ENCODE measurements at regions not wholly inside any gene's neighbourhood (a gene's known extent, or its start where the extent isn't known, plus 50 kb on each side); places are given as distances from the start of the nearest gene placed in this dataset.
"Not testable (repeated sequence)": the region's sequence is repeated elsewhere in the genome, so short reads cannot be mapped to it uniquely, and the experiment has no call there.

DNA sequence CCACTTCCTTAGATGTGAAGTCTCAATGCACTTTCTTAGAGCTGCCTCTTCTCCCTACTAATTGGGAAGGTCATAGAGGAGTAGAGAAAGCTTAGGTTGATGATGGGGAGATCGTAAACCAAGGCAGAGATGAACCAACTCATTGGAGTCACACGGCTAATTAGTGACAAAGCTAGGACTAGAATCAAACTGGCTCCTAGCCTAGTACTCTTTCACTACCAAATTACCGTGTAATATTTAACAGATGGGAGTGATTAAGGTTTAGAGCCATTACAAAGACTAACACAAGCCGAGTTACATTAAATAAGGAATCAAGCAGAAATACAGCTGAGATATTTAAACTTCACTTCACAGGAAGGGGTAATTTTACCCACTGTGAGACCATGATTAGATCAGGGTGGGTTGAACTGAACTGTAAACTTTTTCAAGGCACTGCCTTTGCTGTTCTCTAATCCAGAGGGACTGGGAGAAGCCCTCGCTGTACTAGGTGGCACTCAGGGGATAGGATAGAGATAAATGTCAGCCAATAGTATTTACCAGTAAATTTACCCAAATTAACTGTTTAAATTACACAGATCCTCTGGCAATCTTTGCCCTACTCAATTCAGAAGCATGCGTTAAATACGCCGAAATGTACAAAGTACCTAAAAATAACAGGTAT lies 166.4 kb upstream of the PIK3R1 start:
- H3K4me1 ChIP-seq, result no peaks in the 10 kb centered on the region
- H3K9me3 ChIP-seq, result no peaks in the 10 kb centered on the region
- DNase-seq (ENCODE audit: extremely low spot score in 2 of 2), result no peak
- H3K27me3 ChIP-seq, result no peaks in the 10 kb centered on the region
- TF ChIP-seq POLR2AphosphoS5 (IDR thresholded peaks at IDR 0.05; ENCODE audit: insufficient read depth in 1 of 2, low read depth in 1 of 2) (no peak), POLR2A (IDR thresholded peaks at IDR 0.05) (no peak)
- TF ChIP-seq, protein P1, sequence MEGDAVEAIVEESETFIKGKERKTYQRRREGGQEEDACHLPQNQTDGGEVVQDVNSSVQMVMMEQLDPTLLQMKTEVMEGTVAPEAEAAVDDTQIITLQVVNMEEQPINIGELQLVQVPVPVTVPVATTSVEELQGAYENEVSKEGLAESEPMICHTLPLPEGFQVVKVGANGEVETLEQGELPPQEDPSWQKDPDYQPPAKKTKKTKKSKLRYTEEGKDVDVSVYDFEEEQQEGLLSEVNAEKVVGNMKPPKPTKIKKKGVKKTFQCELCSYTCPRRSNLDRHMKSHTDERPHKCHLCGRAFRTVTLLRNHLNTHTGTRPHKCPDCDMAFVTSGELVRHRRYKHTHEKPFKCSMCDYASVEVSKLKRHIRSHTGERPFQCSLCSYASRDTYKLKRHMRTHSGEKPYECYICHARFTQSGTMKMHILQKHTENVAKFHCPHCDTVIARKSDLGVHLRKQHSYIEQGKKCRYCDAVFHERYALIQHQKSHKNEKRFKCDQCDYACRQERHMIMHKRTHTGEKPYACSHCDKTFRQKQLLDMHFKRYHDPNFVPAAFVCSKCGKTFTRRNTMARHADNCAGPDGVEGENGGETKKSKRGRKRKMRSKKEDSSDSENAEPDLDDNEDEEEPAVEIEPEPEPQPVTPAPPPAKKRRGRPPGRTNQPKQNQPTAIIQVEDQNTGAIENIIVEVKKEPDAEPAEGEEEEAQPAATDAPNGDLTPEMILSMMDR (IDR thresholded peaks at IDR 0.05), result no peak
- intact Hi-C loops (cut with DNase I), result no loop called here
- H3K27ac ChIP-seq, result no peak overlapping the region
- no peaks in the 10 kb centered on the region for H3K36me3 ChIP-seq
- no peak overlapping the region for H3K4me3 ChIP-seq

DNA sequence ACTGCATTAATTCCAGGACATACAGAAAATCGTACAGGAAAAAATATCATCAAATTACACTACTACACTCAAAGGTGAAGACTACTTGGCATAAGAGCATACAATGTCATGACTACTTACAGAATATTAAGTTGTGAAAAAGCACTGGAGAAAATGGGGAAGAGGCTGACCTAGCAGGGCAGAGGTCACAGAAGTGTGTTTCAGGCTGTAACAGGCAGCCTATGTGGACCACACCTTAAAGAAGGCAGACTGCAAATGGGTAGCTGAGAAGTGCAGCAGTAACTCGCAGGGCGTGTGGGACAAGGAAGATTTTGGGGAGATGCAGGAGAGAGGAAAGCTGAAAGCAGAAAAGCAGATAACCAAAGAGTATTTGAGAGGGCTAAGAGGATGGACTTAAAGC lies 167.0 kb upstream of the PIK3R1 start:
- Histone ChIP-seq H3K27ac (no peak overlapping the region), H3K27me3 (no peaks in the 10 kb centered on the region), H3K4me3 (no peak overlapping the region), H3K36me3 (no peaks in the 10 kb centered on the region), H3K9me3 (no peaks in the 10 kb centered on the region), H3K4me1 (no peaks in the 10 kb centered on the region)
- DNase-seq (ENCODE audit: extremely low spot score in 2 of 2), result no peak
- TF ChIP-seq POLR2AphosphoS5 (IDR thresholded peaks at IDR 0.05; ENCODE audit: insufficient read depth in 1 of 2, low read depth in 1 of 2) (no peak), POLR2A (IDR thresholded peaks at IDR 0.05) (no peak)
- TF ChIP-seq, protein P1 (IDR thresholded peaks at IDR 0.05), result no peak
- intact Hi-C loops (cut with DNase I), result no loop called here

DNA sequence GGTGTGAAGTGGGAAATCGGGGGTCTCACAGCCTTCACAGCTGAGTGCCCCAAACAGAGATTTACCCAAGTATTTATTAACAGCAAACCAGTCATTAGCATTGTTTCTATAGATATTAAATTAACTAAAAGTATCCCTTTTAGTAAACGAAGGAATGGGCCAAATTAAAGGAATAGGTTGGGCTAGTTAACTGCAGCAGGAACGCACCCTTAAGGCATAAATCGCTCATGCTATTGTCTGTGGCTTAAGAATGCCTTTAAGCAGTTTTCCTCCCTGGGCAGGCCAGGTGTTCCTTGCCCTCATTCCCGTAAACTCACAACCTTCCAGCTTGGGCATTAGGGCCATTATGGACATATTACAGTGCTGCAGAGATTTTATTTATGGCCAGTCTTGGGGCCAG lies 167.5 kb upstream of the PIK3R1 start:
- H3K36me3 ChIP-seq; DNase-seq (ENCODE audit: extremely low spot score in 2 of 2); H3K27ac ChIP-seq; H3K9me3 ChIP-seq; H3K4me1 ChIP-seq; H3K4me3 ChIP-seq; intact Hi-C loops (cut with DNase I); H3K27me3 ChIP-seq: not testable (repeated sequence)

DNA sequence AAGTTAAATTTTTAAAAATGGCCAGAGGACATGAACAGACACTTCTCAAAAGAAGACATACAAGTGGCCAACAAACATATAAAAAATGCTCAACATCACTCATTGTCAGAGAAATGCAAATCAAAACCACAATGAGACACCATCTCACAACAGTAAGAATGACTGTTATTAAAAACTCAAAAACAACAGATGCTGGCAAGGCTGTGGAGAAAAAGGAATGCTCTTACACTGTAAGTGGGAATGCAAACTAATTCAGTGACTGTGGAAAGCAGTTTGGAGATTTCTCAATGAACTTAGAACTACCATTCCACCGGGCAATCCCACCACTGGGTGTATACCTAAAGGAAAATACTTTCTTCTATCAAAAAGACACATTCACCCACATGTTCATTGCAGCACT lies 168.5 kb upstream of the PIK3R1 start:
- H3K4me1 ChIP-seq, result no peaks in the 10 kb centered on the region
- H3K27ac ChIP-seq, result no peak overlapping the region
- intact Hi-C loops (cut with DNase I), result no loop called here
- H3K36me3 ChIP-seq, result no peaks in the 10 kb centered on the region
- H3K27me3 ChIP-seq, result no peaks in the 10 kb centered on the region
- TF ChIP-seq POLR2A (IDR thresholded peaks at IDR 0.05), result no peak
- TF ChIP-seq POLR2AphosphoS5 (IDR thresholded peaks at IDR 0.05; ENCODE audit: insufficient read depth in 1 of 2, low read depth in 1 of 2), result no peak
- TF ChIP-seq, protein P1 (IDR thresholded peaks at IDR 0.05), result no peak
- no peak for DNase-seq (ENCODE audit: extremely low spot score in 2 of 2)
- no peaks in the 10 kb centered on the region for H3K9me3 ChIP-seq
- H3K4me3 ChIP-seq, result no peak overlapping the region

DNA sequence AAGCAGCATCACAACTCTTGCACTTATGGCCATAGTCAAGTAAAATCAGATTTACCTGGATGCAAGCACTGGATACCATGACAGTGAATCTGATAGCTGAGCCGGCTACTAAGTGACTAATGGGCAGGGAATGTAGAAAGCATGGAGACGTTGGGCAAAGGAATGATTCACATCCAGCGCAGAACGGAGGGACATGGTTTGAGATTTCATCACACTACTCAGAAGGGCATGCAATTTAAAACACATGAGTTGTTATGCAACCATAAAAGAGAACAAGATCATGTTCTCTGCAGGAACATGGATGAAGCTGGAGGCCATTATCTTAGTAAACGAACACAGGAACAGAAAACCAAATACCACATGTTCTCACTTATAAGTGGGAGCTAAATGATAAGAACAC lies 169.1 kb upstream of the PIK3R1 start:
- TF ChIP-seq POLR2AphosphoS5 (IDR thresholded peaks at IDR 0.05; ENCODE audit: insufficient read depth in 1 of 2, low read depth in 1 of 2) (peak in 1 of 2 donors; percentile 62), POLR2A (IDR thresholded peaks at IDR 0.05) (no peak)
- intact Hi-C loops (cut with DNase I), result no loop called here
- DNase-seq (ENCODE audit: extremely low spot score in 2 of 2), result no peak
- no peak overlapping the region for H3K4me3 ChIP-seq
- peak overlapping the region; percentile 21 for H3K27ac ChIP-seq
- H3K4me1 ChIP-seq, result no peaks in the 10 kb centered on the region
- H3K9me3 ChIP-seq, result no peaks in the 10 kb centered on the region
- no peaks in the 10 kb centered on the region for H3K27me3 ChIP-seq
- no peaks in the 10 kb centered on the region for H3K36me3 ChIP-seq

DNA sequence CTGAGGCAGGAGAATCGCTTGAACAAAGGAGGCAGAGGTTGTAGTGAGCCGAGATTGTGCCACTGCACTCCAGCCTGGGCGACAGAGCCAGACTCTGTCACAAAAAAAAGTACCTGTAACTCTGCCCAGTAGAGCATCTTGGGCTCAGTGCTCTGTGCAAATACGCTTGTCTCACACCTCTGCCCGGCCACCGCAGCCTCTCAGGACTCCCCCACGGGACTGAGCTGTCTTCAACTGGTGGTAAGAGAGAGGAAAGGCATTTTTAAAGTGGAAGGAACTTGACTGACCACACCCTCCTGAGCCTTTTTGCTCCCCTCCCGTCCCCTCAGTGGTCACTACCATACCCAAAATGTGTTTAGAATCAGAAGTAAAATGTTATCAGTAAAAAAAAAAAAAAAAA lies 174.3 kb upstream of the PIK3R1 start:
- Histone ChIP-seq H3K4me3 (no peak overlapping the region), H3K27ac (no peak overlapping the region), H3K9me3 (no peaks in the 10 kb centered on the region), H3K36me3 (no peaks in the 10 kb centered on the region), H3K27me3 (no peaks in the 10 kb centered on the region), H3K4me1 (no peaks in the 10 kb centered on the region)
- intact Hi-C loops (cut with DNase I), result no loop called here
- DNase-seq (ENCODE audit: extremely low spot score in 2 of 2), result no peak
- no peak for TF ChIP-seq POLR2AphosphoS5 (IDR thresholded peaks at IDR 0.05; ENCODE audit: insufficient read depth in 1 of 2, low read depth in 1 of 2)
- no peak for TF ChIP-seq POLR2A (IDR thresholded peaks at IDR 0.05)
- TF ChIP-seq, protein P1 (IDR thresholded peaks at IDR 0.05), result no peak

Data from vagina (tissue), 2 donors.